ENCODE measurements at regions not wholly inside any gene's neighbourhood (a gene's known extent, or its start where the extent isn't known, plus 50 kb on each side); places are given as distances from the start of the nearest gene placed in this dataset.

DNA sequence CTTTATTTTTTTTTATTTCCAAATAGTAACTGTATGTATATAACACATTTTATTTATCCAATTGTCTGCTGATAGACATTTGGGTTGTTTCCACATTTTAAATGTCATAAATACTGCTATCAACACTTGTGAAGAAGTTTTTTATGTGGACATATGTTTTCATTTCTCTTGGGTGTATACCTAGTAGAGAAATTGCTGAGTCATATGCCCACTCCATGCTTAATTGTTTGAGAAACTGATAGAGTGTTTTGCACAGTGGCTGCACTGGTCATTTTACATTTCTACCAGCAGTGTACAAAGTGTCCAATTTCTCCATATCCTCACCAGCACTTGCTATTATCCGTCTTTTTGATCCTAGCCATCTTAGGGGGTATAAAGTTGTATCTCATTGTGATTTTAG, 567.8 kb downstream of the GBA3 start:
- H3K4me1 ChIP-seq (ENCODE audit: insufficient read depth, low read length): no peaks in the 10 kb centered on the region
- H3K36me3 ChIP-seq (ENCODE audit: insufficient read depth, low read length): no peaks in the 10 kb centered on the region
- TF ChIP-seq, protein P1, sequence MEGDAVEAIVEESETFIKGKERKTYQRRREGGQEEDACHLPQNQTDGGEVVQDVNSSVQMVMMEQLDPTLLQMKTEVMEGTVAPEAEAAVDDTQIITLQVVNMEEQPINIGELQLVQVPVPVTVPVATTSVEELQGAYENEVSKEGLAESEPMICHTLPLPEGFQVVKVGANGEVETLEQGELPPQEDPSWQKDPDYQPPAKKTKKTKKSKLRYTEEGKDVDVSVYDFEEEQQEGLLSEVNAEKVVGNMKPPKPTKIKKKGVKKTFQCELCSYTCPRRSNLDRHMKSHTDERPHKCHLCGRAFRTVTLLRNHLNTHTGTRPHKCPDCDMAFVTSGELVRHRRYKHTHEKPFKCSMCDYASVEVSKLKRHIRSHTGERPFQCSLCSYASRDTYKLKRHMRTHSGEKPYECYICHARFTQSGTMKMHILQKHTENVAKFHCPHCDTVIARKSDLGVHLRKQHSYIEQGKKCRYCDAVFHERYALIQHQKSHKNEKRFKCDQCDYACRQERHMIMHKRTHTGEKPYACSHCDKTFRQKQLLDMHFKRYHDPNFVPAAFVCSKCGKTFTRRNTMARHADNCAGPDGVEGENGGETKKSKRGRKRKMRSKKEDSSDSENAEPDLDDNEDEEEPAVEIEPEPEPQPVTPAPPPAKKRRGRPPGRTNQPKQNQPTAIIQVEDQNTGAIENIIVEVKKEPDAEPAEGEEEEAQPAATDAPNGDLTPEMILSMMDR (IDR thresholded peaks at IDR 0.05; ENCODE audit: borderline replicate concordance, extremely low read depth, low read length, poor library complexity, severe bottlenecking): no peak
- no peak for TF ChIP-seq EZH2 (IDR thresholded peaks at IDR 0.05; ENCODE audit: borderline replicate concordance, low read depth, low read length, severe bottlenecking)
- no peak overlapping the region for H3K4me3 ChIP-seq (ENCODE audit: low read depth in 1 of 2, low read length in 2 of 2)
- H3K27ac ChIP-seq (ENCODE audit: low read length): no peak overlapping the region
- H3K27me3 ChIP-seq (ENCODE audit: insufficient read depth, low read length, poor library complexity): no peaks in the 10 kb centered on the region
- ATAC-seq (ENCODE audit: insufficient read depth, low read depth) (no peak), DNase-seq (no peak)
- no peaks in the 10 kb centered on the region for H3K9me3 ChIP-seq (ENCODE audit: insufficient read depth, low read length, severe bottlenecking)
- no peaks in the 10 kb centered on the region for H3K79me2 ChIP-seq (ENCODE audit: insufficient read depth, low read length)
- H4K20me1 ChIP-seq (ENCODE audit: insufficient read depth, low read length): no peaks in the 10 kb centered on the region
- no peak overlapping the region for H3K9ac ChIP-seq (ENCODE audit: low read depth, low read length)
- H3K4me2 ChIP-seq (ENCODE audit: insufficient read depth, low read length): no peak overlapping the region
- H2AFZ ChIP-seq (ENCODE audit: low read depth, low read length): no peak overlapping the region

DNA sequence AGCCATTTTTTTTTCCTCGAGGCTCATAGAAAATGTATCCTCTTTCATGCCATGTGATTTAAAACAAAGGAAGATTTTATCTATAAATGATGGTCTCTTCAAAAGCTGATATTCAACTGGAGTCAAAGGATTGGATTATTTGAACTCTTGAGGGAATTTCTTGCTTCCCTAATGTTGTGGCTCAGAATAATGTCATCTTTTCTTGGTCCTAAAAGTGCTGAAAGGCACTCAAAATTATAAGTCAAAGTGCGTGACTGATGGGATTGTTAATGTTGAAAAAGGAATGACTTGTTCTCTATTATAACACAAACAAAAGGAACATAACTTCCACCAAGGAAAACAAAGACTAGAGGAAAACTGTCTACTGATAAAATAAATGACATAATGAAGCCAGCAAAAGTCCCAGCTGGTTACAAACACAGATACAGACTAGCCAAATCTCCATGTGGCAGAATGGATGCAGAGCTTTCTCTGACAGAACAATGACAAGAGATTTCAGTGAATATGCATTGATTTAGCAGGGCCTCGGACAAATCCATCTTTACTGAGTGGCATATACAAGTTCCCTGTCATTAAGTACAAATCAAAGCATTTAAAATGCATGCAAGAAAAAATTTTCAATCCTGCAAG, 552.6 kb downstream of the GBA3 start:
- TF ChIP-seq, protein P1 (IDR thresholded peaks at IDR 0.05; ENCODE audit: borderline replicate concordance, extremely low read depth, low read length, poor library complexity, severe bottlenecking): no peak
- TF ChIP-seq EZH2 (IDR thresholded peaks at IDR 0.05; ENCODE audit: borderline replicate concordance, low read depth, low read length, severe bottlenecking): no peak
- no peak overlapping the region for H3K9ac ChIP-seq (ENCODE audit: low read depth, low read length)
- ATAC-seq (ENCODE audit: insufficient read depth, low read depth) (no peak), DNase-seq (no peak)
- H3K4me2 ChIP-seq (ENCODE audit: insufficient read depth, low read length): no peak overlapping the region
- H3K36me3 ChIP-seq (ENCODE audit: insufficient read depth, low read length): no peaks in the 10 kb centered on the region
- no peaks in the 10 kb centered on the region for H3K9me3 ChIP-seq (ENCODE audit: insufficient read depth, low read length, severe bottlenecking)
- no peaks in the 10 kb centered on the region for H3K4me1 ChIP-seq (ENCODE audit: insufficient read depth, low read length)
- H3K27ac ChIP-seq (ENCODE audit: low read length): no peak overlapping the region
- H4K20me1 ChIP-seq (ENCODE audit: insufficient read depth, low read length): no peaks in the 10 kb centered on the region
- H3K79me2 ChIP-seq (ENCODE audit: insufficient read depth, low read length): no peaks in the 10 kb centered on the region
- no peak overlapping the region for H3K4me3 ChIP-seq (ENCODE audit: low read depth in 1 of 2, low read length in 2 of 2)
- no peak overlapping the region for H2AFZ ChIP-seq (ENCODE audit: low read depth, low read length)
- no peaks in the 10 kb centered on the region for H3K27me3 ChIP-seq (ENCODE audit: insufficient read depth, low read length, poor library complexity)

DNA sequence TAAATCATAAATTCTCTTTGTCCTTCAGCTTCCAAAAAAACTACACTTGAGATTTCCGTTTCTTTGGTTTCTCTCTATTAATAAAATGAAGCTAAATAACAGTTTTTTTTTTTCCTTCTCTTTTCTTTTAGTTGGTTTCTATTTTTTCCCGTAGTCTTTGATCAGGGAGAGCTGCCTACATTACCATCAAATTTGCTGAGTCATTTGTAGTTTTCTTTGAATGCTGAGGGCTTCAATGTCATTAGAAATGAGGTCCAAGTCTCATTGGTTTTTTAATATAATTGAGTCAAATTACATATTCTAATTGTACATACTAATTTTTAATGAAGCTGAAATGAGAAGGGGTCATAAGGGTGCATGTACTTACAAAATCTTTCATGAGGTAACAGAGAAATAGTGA, 550.2 kb downstream of the GBA3 start:
- Histone ChIP-seq H3K9me3 (ENCODE audit: insufficient read depth, low read length, severe bottlenecking) (no peaks in the 10 kb centered on the region), H3K4me3 (ENCODE audit: low read depth in 1 of 2, low read length in 2 of 2) (no peak overlapping the region), H3K27me3 (ENCODE audit: insufficient read depth, low read length, poor library complexity) (no peaks in the 10 kb centered on the region), H4K20me1 (ENCODE audit: insufficient read depth, low read length) (no peaks in the 10 kb centered on the region), H3K9ac (ENCODE audit: low read depth, low read length) (no peak overlapping the region), H3K4me2 (ENCODE audit: insufficient read depth, low read length) (no peak overlapping the region), H2AFZ (ENCODE audit: low read depth, low read length) (no peak overlapping the region), H3K36me3 (ENCODE audit: insufficient read depth, low read length) (no peaks in the 10 kb centered on the region), H3K27ac (ENCODE audit: low read length) (no peak overlapping the region), H3K4me1 (ENCODE audit: insufficient read depth, low read length) (no peaks in the 10 kb centered on the region), H3K79me2 (ENCODE audit: insufficient read depth, low read length) (no peaks in the 10 kb centered on the region)
- DNase-seq (no peak), ATAC-seq (ENCODE audit: insufficient read depth, low read depth) (no peak)
- TF ChIP-seq EZH2 (IDR thresholded peaks at IDR 0.05; ENCODE audit: borderline replicate concordance, low read depth, low read length, severe bottlenecking): no peak
- TF ChIP-seq, protein P1 (IDR thresholded peaks at IDR 0.05; ENCODE audit: borderline replicate concordance, extremely low read depth, low read length, poor library complexity, severe bottlenecking): no peak

Measured in DND-41 (cell line).